A549 (cell line): ENCODE measurements at regions not wholly inside any gene's neighbourhood (a gene's known extent, or its start where the extent isn't known, plus 50 kb on each side); places are given as distances from the start of the nearest gene placed in this dataset.

ENCODE experiments used
- CBX2 ChIP-seq: fragments of 200-600 bp; sonication (generic); IDR thresholded peaks from 2 replicates; pipeline ENCODE4 v1.6.1; 2016; ENCODE audit warnings: low read depth, mild to moderate bottlenecking, borderline replicate concordance
- CHD2 ChIP-seq: fragments of 150-350 bp; IDR thresholded peaks from 2 replicates; pipeline ENCODE4 v1.6.1; 2014; ENCODE audit warnings: low read length; ENCODE audit not compliant: partially characterized antibody
- CTCF ChIP-seq: fragments of >200 bp; sonication (Bioruptor Twin); formaldehyde crosslinking; IDR thresholded peaks from 3 replicates; pipeline ENCODE4 v1.5.1; 2016
- E2F6 ChIP-seq: IDR thresholded peaks from 2 replicates; pipeline ENCODE4 v1.6.1; 2012; ENCODE audit warnings: low read depth, borderline replicate concordance
- MAX ChIP-seq: IDR thresholded peaks from 2 replicates; pipeline ENCODE4 v1.6.1; 2012
- NFE2L2 ChIP-seq: fragments of 150-350 bp; conservative IDR thresholded peaks from 2 replicates; pipeline ENCODE4 v1.6.1; 2014; ENCODE audit warnings: low read length
- NR3C1 ChIP-seq: fragments of >200 bp; sonication (Bioruptor Twin); formaldehyde crosslinking; IDR thresholded peaks from 3 replicates; pipeline ENCODE4 v1.6.1; 2017
- POLR2A ChIP-seq: IDR thresholded peaks from 2 replicates; pipeline ENCODE4 v1.6.1; 2012; ENCODE audit warnings: mild to moderate bottlenecking, low read length
- SMC3 ChIP-seq: fragments of >200 bp; sonication (Bioruptor Twin); formaldehyde crosslinking; IDR thresholded peaks from 3 replicates; pipeline ENCODE4 v1.6.1; 2018; ENCODE audit warnings: inconsistent platforms
- TP53 ChIP-seq: fragments of 250-450 bp; sonication (Bioruptor Pico); IDR thresholded peaks from 2 replicates; pipeline ENCODE4 v1.5.0; 2021; ENCODE audit warnings: mild to moderate bottlenecking, moderate library complexity

GRCh38 chr4:138310991-138311390, 68.8 kb upstream of the SLC7A11 start:
- TF ChIP-seq POLR2A (no peak), NFE2L2 (no peak), SMC3 (no peak), CHD2 (no peak), MAX (no peak), NR3C1 (no peak), CTCF (no peak), CBX2 (no peak), E2F6 (no peak), TP53 (CRISPR knock-in tag) (no peak)
